Esophagus mucosa (tissue), 1 donor: ENCODE measurements at regions not wholly inside any gene's neighbourhood (a gene's known extent, or its start where the extent isn't known, plus 50 kb on each side); places are given as distances from the start of the nearest gene placed in this dataset.
"Not testable (repeated sequence)": the region's sequence is repeated elsewhere in the genome, so short reads cannot be mapped to it uniquely, and the experiment has no call there.

Source experiments
- ATAC-seq: fragments of 200-7000 bp; cut with Tn5 transposase; one replicate; pipeline ENCODE4 v1.9.1; 2020
- donor health status: DM: yes; HTN: yes; CAD: no.

DNA sequence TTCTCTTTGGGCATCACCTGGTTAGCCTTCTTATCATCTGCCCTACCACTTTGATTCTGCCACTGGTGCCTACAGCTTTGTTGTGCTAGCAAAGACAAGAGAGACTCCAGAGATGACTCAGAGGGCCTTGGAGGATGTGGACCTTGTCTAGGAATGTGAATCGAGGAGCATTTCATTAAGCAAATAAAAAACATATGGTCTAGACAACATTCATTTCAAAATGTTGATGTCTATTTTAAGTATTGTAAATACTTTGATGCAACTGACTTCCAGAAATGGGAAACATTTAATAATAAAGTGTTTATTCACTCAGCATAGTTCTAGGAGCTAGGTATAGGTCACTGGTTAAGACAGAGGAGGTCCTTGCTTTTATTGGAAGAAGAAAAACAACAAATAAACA is 195.5 kb downstream of the CDCA7 start:
- ATAC-seq, result no peak

DNA sequence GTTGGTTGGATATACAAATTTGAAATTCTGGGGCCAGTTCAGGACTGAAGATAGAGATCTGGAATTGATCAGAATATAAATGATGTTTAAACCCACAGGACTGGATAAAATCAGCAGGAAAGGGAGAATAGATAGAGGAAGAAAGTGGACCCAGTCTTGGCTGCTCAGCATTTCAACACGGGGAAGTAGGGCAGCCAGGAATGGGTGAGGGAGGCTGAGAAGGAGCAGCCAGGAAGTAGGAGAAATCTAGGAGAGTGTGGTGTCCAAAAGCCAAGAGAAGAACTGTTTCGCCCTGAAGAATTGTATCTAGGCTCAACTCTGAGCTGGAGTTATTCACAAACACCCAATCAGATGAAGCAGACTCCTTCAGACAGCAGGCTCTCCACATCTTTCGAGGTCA is 197.9 kb downstream of the CDCA7 start:
- ATAC-seq, result no peak

GRCh38 chr2:173553593-173553992 is 198.9 kb downstream of the CDCA7 start:
- ATAC-seq, result no peak

GRCh38 chr2:173555833-173556232 is 201.2 kb downstream of the CDCA7 start:
- no peak for ATAC-seq

GRCh38 chr2:173556816-173557215 is 202.1 kb downstream of the CDCA7 start:
- no peak for ATAC-seq

GRCh38 chr2:173557497-173557896 is 202.8 kb downstream of the CDCA7 start:
- no peak for ATAC-seq

- peak; percentile 82 for ATAC-seq
Observed at GRCh38 chr2:173567493-173567892, 212.8 kb downstream of the CDCA7 start.

DNA sequence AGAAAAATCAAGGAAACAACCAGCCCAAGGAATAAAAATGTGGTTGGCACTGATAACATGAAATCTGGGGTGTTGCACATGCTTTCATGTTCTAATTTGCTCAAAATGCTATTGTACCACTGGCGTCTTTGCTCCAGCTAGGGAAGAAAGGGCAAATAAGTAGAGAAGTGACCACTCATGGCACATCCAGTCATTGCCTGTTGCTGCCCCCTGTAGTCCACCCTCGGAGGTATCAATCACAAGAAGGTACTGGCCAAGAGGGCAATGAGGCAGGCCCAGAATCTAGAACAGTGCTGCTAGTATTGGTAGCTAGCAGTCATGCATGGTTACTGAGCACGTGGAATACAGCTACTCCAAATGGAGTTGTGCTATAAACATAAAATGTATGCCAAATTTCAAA is 213.4 kb downstream of the CDCA7 start:
- ATAC-seq, result no peak

- peak; percentile 73 for ATAC-seq
Observed at GRCh38 chr2:173571021-173571821, 216.5 kb downstream of the CDCA7 start.

GRCh38 chr2:173571887-173572680 is 217.4 kb downstream of the CDCA7 start:
- ATAC-seq, result peak; percentile 56

GRCh38 chr2:173572848-173573247 is 218.2 kb downstream of the CDCA7 start:
- no peak for ATAC-seq

- ATAC-seq, result not testable (repeated sequence)
Observed at GRCh38 chr2:173573782-173574181, 219.1 kb downstream of the CDCA7 start.

GRCh38 chr2:173574324-173575112 is 219.8 kb downstream of the CDCA7 start:
- peak; percentile 32 for ATAC-seq

- ATAC-seq, result no peak
Observed at GRCh38 chr2:173578404-173579107, 223.9 kb downstream of the CDCA7 start.

DNA sequence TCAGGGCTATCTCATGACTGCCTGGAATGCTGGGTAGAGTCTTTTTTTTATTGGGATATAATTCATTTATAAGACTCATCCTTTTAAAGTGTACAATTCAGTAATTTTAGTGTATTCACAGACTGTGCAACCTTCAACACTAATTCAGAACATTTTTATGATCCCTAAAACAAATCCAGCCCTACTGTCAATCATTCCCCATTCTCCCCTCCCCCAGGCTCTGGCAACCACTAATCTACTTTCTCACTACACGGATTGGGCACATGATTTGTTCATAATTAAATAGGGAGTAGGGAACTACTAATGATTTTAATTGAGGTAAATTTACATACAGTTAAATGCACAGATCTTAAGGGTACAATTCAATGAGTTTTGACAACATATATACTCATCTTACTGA is 225.7 kb downstream of the CDCA7 start:
- no peak for ATAC-seq

DNA sequence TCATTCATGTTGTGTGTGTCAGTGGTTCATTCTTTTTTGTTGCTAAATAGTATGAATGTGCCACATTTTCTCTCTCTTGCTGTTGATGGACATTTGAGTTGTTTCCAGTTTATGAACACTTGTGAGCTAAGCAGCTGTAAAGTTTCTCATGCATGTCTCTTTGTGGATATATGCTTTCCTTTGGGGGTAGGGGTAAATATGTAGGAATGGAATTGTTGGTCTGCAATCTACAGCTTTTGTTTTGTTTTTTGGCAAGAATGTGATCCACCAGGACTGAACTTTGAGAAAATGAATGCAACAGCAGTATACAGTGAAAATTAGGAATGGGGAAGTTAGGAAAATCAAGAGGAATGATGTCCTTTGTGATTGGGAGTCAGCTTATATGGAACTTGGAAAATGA is 226.3 kb downstream of the CDCA7 start:
- no peak for ATAC-seq

DNA sequence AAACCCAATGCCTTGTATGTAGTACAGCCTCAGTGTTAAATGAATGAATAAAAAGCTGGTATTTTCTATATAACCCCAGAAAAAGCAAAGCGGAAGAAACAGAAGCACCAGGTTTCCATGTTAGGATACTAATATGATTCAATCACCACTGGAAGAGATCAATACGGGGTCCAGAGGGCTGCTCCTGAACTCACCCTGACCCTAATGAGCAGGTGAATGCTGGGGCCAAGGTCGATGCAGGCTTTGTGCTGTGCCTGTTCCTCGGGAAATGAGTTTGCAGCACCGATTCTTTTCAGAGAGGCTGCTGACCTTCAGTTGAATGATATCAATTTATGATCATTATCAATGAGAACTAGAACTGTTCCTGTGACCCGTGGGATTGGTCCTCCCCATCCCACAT is 228.5 kb downstream of the CDCA7 start:
- no peak for ATAC-seq

GRCh38 chr2:173584000-173584399 is 229.3 kb downstream of the CDCA7 start:
- ATAC-seq, result no peak

DNA sequence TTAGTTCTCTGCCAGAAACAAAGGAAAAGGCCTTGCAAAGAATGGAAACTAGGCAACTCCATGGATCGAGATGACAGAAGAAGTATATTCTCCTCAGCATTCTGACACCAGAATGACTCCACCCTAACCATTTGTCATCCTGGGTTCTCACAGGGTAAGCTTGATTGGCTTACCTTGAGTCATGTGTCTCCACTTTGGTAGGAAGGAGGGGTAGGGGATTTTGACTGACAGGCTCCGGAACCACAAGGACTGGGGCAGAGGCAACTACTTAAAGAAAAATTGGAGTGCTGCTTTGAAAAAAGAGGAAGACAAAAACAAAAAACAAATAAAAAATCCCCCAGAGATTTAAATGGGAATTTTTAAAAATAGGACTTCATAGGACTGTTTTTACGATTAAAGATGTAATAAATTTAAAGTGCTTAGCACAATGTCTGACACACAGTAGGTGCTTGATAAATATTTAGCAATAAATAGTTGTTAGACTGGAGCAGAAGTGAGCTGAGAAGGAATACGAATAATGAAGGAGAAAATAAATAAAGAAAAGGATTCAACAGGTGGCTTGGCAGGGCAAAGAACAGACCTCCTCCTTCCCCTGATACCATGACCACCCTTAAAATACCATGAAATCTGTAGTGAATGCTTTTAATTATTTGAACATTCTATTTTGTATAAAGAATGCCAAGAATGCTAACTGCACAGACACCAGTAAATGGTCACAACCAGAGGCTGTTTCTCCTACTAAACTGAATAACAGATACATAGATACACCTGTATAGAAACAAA is 230.2 kb downstream of the CDCA7 start:
- no peak for ATAC-seq

- ATAC-seq, result no peak
Observed at GRCh38 chr2:173588931-173589369, 234.3 kb downstream of the CDCA7 start.

GRCh38 chr2:173589604-173590275 is 235.1 kb downstream of the CDCA7 start:
- ATAC-seq, result peak; percentile 95
